Pons (tissue), 1 donor: ENCODE measurements at regions not wholly inside any gene's neighbourhood (a gene's known extent, or its start where the extent isn't known, plus 50 kb on each side); places are given as distances from the start of the nearest gene placed in this dataset.
A peak's percentile ranks its signal among the peaks of the same experiment; 100 is the strongest.

Source experiments
- DNase-seq: peaks from one replicate; pipeline ENCODE4 v3.0.0-alpha.2; 2016; ENCODE audit warnings: low spot score

DNA sequence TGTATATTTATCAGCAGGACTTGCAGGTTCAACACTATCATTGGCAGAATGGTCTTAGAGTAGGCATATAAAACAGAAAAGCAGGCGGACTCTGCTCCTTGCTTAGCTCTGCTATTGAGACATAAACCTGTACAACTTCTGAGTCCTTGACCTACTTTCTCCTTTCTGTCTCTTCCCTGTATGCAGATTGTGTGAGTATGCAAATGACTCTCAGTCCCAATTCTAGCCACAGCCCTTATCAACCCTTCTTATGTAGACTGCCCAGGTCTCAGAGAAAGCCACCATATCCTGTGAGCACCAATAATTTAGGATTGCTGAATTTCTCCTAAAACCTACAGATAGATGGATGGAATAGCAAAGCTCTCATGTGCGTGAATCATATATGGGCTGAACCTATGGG is 367.6 kb upstream of the DDI1 start:
- no peak for DNase-seq

DNA sequence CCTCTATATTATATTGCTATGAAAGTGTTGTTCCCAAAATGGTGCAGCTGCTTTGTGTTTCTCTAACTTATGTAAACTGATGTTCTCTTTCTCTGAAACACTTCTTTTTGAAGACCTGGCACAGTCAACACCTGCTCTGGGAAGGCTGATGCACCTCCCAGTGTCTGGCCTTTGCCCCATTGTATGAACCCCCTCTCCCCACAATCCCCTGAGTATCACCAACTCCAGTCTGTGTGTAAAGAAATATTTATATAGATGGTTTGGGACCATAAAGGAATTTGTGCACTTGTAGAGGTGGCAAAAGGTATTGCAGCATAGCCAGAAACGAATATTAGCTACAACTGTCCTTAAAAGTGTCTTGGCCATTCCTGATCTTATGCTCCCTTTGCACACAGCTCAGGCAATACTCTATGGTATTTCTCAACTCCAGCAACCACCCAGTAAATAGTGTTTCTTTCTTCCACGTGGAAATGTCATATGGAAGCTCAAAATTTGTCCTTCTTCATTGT is 365.2 kb upstream of the DDI1 start:
- DNase-seq: no peak

DNA sequence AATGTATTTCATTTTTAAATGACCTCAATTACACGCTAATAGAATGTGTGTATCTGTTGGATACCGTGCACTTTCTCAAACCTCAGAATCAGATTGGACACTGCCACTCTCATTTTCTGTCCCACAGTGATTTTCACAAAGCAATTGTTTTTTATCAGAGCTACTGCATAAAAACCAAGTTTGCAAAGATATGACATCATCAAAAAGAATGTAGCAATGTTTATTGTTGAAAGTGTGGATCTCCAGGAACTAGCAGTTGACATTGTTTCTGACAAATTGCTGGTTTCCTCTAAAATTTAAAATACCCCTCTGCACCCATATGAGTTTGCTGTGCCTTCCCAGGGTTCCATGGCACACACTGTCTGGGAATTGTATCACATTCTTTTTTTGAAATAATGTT is 362.7 kb upstream of the DDI1 start:
- no peak for DNase-seq

DNA sequence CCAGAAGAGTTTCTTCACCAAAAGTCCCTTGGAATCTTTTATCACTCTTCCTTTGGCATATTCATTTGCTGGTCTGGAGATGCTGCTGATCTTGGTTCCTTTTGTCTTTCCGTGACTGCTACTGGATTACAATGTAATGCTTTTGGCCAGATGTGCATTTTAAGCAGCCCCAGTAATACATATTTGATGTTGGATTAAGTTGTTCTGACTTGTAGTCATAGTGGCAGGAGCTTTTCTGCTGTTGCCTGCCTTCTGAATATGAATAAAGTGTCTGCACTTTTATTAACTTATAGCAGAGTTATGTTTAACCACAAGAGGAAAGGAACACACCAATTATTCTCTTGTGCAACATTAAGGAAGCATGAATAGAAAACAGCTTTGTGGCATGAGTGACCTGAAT is 360.0 kb upstream of the DDI1 start:
- DNase-seq: no peak

DNA sequence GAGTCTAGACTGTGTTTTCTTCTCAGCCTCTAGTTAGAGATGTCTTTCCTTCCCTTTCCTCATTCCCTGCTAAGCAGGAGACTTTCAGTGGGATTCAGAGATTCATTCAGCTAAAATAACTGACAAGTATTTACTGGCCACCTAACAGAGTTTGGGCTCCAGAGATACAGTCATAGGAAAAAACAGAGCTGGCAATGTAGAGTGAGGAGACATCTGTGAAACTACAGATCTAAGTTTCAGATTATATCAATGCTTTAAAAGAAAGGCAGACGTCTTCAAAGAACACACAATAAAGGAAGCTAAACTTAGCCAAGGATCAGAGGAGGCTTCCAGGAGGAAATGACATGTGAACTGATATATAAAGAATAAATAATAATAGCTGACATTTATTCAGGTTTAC is 355.6 kb upstream of the DDI1 start:
- no peak for DNase-seq

DNA sequence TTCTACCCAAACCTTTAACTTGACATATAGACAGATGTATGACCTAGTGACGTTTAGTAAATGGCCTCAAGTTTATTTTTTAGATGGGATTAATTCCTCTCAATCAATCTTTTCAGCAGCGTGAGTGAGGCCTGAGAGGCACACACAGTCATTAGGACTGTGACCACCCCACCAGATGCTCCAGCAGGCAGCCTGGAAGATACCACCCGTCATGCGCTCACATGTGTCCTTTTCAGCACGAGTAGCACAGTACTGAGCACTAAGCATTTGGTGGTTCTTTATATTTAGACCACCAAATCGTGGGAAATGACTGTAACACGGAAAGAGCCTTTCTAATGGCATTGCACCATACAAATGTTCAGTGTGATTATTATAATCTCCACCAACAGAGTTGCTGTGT is 354.6 kb upstream of the DDI1 start:
- no peak for DNase-seq

DNA sequence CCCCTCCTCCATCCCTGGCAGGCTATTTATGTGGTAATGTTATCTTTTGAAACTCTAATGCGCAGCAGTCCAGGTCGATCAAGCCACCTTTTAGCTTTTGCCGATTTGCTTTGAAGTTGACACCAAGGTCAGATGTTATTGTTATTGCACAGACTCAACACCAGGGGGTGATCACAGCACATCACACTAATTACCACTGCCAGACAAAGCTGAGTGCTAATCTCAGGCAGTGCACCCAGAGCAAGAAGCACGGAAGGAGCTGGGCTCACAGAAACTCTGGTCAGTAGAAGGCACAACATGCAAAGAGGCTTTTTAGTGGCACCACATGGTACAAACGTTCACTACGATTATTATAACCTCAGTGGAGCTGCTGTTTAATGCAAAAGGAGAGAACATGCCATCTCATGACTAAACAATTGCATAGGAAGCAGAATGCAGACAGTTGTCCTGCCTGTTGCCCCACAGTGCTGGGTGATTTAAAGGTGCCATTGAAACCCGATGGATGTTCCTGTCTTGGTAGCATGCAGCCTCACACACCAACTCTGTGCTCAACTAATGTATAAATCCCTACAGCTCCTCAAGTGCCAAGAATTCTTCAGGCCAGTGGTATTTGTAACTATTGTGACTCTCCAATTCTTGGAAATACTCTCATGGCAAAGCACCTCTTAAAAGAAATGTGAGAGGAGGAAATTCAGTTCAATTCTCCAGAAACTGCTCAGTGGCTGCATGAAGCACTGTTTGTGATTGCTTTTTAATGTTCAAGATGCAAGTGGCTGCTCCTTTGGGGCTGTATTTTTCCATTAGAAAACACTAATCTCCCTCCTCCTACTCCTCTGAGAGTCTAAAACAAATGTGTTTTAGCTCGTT is 353.9 kb upstream of the DDI1 start:
- peak; percentile 84 for DNase-seq

DNA sequence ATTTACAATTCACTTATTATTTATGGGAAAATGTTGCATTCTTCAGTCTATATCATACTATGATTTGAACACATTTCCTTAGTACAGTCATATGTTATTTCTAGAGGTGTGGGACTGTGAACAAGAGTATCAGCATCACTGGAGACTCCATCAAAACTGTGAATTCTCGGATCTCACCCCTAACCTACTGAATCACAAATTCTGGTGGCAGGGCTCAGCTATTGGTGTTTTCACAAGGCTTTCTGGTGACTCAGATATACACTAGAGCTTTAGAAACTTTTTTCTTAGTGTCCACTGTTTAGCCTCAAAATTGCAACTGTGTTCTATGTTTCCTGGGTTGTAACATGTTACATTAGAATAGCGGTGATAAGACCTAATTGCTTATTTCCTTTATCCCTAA is 352.9 kb upstream of the DDI1 start:
- no peak for DNase-seq

DNA sequence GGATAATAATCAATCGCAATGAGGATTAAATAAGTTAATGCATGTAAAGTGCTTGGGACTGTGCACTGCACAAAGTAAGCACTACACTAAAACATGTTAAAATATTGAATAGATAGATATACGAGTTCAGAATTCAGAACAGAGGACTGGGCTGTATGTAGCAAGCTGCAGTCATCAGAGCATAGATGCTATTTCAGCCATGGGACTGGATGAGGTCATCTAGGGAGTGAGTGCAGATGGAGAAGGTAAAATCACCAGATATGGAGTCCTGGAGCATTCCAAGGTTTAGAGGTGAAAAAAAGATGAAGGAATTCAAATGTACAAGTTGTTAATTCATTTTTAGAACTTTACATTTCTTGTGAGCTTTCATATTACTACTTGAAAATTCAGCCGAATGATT is 347.5 kb upstream of the DDI1 start:
- no peak for DNase-seq

DNA sequence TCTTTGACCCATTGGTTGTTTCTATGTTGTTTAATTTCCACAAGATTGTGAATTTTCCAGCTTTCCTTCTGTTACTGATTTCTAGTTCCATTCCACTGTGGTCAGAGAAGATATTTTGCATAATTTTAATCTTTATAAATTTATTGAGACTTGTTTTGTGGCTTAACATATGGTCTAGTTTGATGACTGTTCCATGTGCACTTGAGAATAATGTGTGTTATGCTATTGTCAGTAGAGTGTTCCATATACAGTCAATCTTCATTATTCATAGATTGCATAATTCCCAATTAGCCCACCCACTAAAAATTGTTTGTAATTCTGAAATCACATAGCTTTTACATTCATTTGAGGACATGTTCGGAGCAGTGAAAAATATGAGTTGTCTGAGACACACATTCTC is 346.1 kb upstream of the DDI1 start:
- no peak for DNase-seq

DNA sequence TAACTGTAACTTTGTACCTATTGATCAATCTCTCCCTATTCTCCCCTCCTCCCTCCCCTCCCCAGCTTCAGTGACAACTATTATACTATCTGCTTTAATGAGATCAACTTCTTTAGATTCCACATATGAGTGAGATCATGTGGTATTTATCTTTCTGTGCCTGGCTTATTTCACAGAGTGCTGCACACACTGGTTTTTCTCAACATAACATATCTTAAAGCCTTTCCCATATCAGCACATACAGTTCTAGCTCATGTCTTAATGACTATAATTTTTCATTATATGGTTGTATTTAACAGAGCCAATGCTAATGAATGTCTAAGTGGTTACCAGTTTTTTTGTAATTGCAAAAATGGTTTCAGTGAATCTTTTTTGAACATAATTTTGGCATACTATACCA is 340.3 kb upstream of the DDI1 start:
- DNase-seq: no peak

DNA sequence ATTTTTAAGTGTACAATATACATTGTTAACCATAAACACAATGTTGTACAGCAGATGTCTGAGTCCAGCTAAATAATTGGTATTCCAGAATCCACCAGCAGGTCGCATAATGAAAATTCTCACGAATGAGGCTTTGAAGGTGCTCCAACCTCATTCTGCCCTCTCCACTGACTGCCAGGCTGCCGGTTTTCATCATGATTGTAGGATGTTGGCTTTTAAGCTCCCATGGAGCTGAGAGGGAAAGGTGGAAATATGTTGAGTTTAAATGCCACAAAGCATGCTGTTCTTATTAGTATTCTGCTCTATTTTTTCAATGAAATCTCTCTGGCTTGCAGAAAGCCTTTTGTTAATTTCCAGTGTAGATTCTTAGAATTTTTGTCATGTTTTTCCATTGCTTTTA is 337.2 kb upstream of the DDI1 start:
- DNase-seq: no peak

DNA sequence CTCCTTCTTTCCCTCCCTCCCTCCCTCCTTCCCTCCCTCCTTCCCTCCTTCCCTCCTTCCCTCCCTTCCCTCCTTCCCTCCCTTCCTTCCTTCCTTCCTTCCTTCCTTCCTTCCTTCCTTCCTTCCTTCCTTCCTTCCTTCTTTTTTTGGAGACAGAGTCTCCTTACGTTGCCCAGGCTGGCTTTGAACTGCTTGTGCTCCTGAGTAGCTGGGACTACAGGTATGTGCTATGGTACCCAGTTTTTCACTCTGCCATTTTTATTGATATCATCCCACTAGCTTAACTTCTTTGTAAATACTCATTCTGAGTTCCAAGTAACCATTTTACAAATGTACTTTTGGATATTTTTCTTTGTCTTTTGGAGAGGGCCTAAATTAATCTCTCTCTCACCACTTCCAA is 336.8 kb upstream of the DDI1 start:
- DNase-seq: no peak

DNA sequence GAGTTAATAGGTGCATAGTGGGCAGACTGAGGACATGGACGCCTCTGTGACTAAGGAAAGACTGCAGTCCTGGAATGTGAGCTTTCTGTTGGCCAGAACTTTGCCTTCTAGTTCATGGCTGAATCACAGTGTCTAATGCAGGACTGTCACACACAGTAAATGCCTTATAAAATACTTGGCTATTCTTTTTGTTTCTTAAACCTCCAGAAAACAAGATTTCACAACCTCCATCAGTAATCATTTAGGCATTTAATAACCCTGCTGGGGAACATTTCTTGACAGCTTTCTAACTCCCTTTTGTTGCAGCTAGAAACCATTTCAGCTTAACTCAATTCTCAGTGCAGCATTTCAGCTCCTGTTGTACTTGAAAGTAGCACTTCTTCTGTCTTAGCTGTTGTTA is 335.8 kb upstream of the DDI1 start:
- no peak for DNase-seq

DNA sequence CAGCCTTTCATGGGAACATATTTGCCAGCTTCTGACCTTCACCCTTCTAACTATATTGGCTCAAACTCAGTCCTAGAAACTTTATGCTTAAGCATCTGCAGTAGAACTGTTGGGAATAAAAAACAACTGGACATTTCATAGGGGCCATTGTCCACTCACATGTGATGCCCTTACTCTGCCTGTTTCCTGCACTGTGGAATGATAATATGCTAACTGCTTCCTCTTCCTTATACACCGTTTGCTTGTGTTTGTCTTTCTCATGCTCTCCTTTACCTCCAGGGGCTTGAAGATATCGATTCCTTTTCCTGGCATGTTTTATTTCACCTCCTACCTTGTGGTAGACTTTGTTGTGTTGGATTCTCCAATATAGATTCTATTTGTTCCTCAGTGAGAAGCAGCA is 333.0 kb upstream of the DDI1 start:
- DNase-seq: no peak

DNA sequence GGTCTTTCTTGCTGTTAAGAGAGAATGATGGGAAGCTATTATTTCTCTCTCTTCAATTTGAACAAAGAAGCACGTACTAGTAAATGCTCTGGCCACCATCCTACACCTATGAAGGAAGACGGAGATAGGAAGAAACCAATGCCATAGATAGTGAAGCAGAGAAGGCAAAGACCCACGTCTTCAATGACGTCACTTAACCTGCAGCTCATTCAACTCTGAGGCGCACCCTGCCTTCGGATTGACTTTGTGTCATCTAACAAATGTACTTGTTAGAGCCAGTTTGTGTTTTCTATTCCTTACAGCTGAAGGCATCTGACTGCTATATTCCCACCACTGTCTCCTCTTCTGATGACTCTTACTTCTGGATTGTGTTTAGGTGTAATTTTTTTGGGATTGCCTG is 332.5 kb upstream of the DDI1 start:
- DNase-seq: no peak

DNA sequence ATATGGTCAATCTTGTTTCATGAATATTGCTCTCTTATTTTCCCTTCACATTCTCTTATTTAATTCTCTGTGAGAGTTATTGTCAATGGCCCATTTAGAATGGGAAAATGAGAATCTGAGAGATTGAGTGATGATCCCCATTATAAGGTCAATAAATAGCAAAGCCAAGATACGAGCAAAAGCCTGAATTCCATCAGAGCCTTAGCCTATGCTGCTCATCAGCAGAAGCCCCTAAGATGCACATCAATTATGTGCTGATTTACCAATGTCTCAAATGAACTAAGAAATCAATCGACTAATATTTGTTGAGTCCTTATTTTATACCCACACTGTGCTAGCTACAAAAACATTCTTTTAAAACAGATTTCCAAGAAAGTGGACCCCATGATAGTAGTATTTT is 330.8 kb upstream of the DDI1 start:
- DNase-seq: no peak

DNA sequence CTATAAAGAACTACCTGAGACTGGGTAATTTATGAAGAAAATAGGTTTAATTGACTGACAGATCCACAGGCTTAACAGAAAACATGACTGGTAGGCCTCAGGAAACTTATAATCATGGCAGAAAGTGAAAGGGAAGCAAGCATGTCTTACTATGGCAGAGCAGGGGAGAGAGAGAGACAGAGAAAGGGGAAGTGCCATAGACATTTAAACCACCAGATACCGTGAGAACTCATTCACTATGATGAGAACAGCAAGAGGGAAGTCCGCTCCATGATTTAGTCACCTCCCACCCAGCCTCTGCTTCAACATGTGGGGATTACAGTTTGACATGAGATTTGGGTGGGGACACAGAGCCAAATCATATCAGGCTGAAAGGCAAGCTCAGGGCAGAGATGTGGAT is 327.1 kb upstream of the DDI1 start:
- DNase-seq: no peak

DNA sequence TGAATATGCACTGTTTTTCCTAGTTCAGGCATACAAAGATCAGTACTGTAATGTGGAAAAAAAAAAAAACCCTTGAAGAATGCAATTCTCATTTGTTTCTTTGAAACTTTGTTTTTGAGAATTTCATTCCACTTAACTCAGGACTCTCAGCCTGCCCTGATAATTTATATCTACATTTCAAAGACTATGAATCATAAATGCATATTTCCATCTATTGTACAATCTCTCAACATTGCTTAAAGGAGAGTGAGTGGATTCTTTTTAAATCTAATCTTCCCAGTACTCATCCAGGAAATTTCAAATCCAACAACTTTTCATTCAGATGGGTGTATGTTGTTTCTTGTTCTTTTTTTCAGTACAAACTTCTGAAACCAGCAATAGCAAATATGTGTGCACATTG is 322.2 kb upstream of the DDI1 start:
- DNase-seq: no peak

DNA sequence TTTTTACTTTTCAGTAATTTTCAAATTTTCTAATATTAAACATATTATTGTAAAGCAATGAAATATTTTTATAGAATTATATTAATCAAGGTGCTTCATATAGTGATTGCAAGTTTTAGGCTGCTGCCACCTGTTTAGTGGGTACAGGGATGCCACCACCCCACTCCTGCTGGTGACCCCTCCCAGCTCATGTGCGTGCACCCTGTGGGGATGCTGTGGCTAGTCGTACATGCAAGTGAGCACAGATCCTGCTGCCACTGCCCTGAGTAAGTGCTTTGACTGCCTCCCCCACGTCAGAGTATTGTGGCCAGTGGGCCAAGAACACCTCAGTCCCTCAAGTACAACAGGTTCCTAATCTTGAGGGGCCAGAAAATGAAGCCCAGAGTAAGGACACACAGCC is 320.1 kb upstream of the DDI1 start:
- DNase-seq: no peak

DNA sequence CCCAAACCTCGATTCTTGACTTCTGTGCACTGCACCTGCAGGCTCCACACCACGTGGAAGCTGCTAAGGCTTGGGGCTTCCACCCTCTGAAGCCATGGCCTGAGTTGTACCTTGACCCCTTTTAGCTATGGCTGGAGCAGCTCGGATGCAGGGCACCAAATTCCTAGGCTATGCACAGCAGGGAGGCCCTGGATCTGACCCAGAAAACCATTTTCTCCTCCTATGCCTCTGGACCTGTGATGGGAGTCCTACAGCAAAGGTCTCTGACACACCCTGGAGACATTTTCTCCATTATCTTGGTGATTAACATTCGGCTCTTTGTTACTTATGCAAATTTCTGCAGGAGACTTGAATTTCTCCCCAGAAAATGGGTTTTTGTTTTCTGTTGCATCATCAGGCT is 309.2 kb upstream of the DDI1 start:
- no peak for DNase-seq

DNA sequence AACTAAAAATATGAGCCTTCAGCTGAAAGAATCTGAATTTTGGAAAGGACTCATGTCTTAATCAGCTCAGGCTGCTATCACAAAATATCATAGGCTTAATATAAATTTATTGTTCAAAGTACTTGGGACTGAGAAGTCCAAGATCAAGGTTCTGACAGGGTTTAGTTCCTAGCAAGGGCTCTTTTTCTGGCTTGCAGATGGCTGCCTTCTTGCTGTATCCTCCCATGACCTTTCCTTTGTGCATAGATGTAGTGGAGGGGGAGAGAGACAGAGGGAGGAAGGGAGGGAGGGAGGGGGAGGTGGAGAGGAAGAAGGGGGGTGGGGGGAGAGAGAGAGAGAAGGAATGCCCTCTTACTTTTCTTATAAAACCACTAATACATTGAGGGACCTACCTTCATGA is 306.8 kb upstream of the DDI1 start:
- no peak for DNase-seq

DNA sequence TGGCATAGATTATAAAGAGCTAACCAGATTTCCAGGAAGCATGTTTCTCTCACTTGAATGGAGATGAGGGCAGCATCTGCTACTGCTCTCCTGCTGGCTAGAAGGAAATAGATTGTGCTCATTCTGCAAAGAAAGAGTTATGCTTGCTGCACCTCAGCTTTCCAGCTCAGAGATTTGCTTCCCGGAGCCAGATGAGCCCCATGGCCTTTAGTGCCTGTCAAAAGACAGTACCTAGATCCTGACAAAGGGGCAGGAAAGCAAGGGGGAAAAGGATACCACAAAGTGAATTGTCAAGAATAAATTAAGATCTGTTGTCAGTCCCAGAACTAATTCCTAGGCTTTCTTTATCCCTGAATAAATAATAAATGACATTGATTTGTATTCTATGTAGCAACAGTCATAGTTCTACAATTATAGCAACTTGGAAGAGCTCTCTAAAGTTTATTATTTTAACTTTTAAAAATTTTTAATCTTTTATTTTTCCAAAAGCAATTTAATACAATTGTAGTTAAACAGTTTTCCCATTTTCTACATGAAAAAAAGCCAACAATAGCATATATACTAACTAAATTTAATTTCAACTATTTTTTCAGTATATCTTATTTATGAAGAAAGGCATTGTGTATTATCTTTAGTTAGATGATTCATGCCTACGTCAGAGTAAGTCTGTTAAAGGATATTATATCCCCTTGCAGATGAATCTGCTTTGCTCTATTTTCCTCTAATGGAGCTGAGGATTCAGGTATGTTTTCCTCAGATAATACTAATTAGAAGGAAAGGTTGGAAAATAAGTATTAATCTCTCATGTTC is 306.1 kb upstream of the DDI1 start:
- DNase-seq: peak; percentile 7
